ENCODE measurements at regions not wholly inside any gene's neighbourhood (a gene's known extent, or its start where the extent isn't known, plus 50 kb on each side); places are given as distances from the start of the nearest gene placed in this dataset.

- TF ChIP-seq CTCF (IDR thresholded peaks at IDR 0.05) (no peak), EP300 (IDR thresholded peaks at IDR 0.05) (no peak), POLR2A (IDR thresholded peaks at IDR 0.05) (no peak)
These were observed 82.7 kb upstream of the FGF13 start for GRCh38 chrX:138794246-138794645.
